GM12864 (cell line): ENCODE measurements at regions not wholly inside any gene's neighbourhood (a gene's known extent, or its start where the extent isn't known, plus 50 kb on each side); places are given as distances from the start of the nearest gene placed in this dataset.

Experiments
- DNase-seq: peaks from one replicate; pipeline ENCODE4 v3.0.0-alpha.2; 2011; ENCODE audit warnings: low read depth
- H3K4me3 ChIP-seq: 2 replicates; pipeline ENCODE4 v1.5.1; 2011; ENCODE audit warnings: mild to moderate bottlenecking, low read depth, low read length, control low read depth
- TF ChIP-seq, protein P1 (sequence below): IDR thresholded peaks from 2 replicates; pipeline ENCODE4 v1.5.1; 2011; ENCODE audit warnings: low read depth, mild to moderate bottlenecking, moderate library complexity, low read length, control low read depth, inconsistent platforms; ENCODE audit errors: missing control alignments

DNA sequence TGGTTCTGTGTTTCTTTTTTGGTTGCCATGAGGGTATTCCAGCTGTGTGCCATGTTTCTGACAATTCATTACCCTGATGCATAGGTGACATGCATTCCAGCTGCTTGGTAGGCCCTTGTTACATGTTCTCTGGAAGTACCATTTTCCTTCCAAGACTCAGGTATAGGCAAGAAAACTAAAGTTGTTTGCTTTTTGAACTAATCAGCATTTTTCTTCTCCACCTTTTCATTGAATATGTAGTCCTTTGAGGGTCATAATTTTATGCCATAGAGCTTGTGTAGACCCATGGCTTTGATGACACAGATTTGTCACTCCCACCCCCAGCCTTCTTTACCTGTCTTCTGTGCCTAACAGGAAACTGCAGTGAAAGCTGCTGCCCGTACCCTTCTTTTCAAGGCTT is 339.2 kb downstream of the MED10 start:
- no peak for DNase-seq
- H3K4me3 ChIP-seq = no peak overlapping the region
- TF ChIP-seq, protein P1, sequence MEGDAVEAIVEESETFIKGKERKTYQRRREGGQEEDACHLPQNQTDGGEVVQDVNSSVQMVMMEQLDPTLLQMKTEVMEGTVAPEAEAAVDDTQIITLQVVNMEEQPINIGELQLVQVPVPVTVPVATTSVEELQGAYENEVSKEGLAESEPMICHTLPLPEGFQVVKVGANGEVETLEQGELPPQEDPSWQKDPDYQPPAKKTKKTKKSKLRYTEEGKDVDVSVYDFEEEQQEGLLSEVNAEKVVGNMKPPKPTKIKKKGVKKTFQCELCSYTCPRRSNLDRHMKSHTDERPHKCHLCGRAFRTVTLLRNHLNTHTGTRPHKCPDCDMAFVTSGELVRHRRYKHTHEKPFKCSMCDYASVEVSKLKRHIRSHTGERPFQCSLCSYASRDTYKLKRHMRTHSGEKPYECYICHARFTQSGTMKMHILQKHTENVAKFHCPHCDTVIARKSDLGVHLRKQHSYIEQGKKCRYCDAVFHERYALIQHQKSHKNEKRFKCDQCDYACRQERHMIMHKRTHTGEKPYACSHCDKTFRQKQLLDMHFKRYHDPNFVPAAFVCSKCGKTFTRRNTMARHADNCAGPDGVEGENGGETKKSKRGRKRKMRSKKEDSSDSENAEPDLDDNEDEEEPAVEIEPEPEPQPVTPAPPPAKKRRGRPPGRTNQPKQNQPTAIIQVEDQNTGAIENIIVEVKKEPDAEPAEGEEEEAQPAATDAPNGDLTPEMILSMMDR = no peak

DNA sequence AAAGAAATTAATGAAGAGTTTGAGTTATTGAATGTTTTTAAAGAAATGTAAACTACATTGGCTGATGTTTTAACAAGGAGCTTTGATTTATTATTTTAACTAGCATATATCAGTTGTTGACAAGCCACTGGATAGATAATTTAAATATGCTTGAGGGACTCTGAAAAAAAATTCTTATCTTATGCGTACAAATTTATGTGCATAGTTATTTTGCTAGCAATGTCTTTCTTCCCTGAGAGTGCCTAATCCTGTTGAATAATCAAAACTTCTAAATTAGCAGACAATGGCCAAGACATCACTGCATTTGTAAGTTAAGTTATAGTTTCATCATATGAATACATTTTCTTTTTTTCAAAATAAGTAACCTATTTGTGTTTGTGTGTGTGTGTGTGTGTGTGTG is 342.3 kb downstream of the MED10 start:
- TF ChIP-seq, protein P1 = no peak
- H3K4me3 ChIP-seq = no peak overlapping the region
- DNase-seq = no peak

DNA sequence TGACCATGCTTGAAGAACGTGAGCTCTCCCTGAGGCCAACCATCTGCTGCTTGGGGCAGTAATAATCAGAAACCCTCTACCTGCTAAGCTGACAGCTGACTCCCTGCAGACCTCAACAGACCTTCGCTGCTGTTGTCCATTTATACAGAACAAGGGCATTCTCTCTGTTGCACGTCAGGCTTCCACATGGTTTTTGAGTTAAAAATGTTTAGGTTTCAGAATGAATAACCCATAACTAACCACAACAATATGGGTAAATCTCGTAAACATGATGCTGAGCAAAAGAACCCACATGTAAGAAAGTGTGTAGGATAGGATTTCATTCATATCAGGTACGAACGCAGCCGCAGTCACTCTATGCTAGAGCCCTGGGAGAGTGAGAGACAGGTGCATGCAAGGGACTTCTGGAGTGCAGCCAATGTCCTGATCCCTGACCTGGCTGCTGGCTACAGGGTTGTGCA is 348.5 kb downstream of the MED10 start:
- no peak overlapping the region for H3K4me3 ChIP-seq
- DNase-seq = no peak
- TF ChIP-seq, protein P1 = no peak

DNA sequence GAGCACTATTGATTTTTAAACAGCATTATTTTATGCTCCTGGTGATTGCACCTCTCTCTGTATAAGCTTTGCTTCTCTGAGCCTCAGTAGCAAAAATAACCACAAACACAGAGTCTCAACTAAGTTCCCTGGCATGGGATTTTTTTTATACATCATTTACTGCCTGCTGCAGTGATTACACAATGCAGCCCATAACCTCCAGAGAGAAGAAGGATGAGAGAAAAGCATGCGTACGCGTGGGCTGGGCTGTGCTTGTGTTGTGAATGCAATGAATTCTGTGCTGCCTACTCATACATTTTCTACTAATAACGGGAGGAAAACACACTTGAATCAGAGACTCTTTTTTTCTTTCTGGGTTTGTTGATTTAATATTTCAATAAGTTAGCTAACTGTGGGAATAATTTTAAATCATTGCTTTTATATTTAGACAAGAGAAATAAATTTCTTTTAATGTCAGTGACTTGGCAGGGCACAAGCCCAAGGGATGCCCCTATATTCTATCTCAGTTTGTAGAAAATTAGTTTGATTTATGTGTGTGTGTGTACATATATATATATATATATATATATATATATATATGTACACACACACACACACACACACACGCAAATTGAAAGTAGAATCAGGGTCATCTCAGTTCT is 351.5 kb downstream of the MED10 start:
- TF ChIP-seq, protein P1 = no peak
- H3K4me3 ChIP-seq = no peak overlapping the region
- DNase-seq = no peak

DNA sequence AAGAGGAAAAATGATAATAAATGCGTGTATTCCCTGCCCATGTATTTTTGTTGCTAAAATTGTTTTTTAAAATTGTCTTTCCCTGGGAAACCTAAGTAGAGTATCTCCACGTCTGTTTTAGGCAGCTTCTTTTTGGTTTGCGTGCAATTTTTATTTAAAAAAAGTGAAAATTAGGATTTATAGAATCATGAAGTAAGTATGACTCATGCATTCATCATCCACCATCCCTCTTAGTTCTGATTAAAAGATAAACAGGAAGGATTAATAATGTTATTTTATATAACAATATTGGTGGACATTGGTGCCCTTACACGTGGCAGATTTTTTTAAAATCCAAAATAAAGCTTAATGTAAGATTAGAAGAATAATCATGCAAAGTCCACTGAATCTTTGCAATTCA is 358.7 kb downstream of the MED10 start:
- DNase-seq = no peak
- H3K4me3 ChIP-seq = no peak overlapping the region
- TF ChIP-seq, protein P1 = no peak

DNA sequence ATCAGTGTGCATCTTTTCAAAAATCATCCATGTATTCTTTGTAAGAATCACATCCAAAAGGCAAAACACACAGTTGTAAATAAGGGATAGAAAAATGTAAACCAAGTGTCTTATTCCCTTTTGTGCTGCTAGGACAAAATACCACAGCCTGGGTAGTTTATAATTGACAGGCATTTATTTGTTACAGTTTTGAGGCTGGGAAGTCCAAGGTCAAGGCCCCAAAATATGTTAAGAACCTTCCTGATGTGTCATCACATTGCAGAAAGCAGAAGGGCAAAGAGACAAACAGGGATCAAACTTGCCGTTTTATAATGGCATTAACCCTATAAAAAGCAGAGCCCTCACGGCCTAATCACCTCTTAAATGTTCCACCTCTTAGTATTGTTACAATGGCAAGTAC is 364.8 kb downstream of the MED10 start:
- TF ChIP-seq, protein P1 = no peak

DNA sequence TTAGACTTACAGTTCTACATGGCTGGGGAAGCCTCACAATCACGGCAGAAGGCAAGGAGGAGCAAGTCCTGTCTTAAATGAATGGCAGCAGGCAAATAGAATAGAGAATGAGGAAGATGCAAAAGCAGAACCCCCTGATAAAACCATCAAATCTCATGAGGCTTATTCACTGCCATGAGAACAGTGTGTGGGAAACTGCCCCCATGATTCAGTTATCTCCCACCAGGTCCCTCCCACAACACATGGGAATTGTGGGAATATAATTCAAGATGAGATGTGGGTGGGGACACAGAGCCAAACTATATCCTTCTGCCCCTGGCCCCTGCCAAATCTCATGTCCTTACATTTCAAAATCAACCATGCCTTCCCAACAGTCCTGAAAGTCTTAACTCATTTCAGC is 367.1 kb downstream of the MED10 start:
- no peak for DNase-seq
- H3K4me3 ChIP-seq = no peak overlapping the region
- TF ChIP-seq, protein P1 = no peak

More for the DNA sequence above, 364.8 kb downstream of the MED10 start:
- no peak for DNase-seq
- H3K4me3 ChIP-seq = no peak overlapping the region
